Right ventricle myocardium inferior (tissue), 1 donor: ENCODE measurements at regions not wholly inside any gene's neighbourhood (a gene's known extent, or its start where the extent isn't known, plus 50 kb on each side); places are given as distances from the start of the nearest gene placed in this dataset. TPM values are rescaled to one million over a fixed set of nuclear protein-coding genes. Genes with fewer than 3 reads are reported as not detected.

Experiments
- ATAC-seq: fragments of 200-7000 bp; cut with Tn5 transposase; one replicate; pipeline ENCODE4 v1.9.1; 2020; ENCODE audit warnings: mild to moderate bottlenecking, moderate library complexity
- DNase-seq: peaks from one replicate; pipeline ENCODE4 v3.0.0; 2021; ENCODE audit errors: missing footprints
- intact Hi-C: fragments of 100-400 bp; cut with DNase I; formaldehyde crosslinking; loops from one replicate; pipeline ENCODE4 v1.11.0; 2022
- microRNA-seq: library from miRNA; unstranded; fragments of <30 nt; microRNA quantifications from one replicate; pipeline ENCODE4 v1.2.0, GENCODE V29; 2020
- donor health status: DM: no; HTN: yes; CAD: no; lungs with severe emphysema.

- no peak for ATAC-seq
- DNase-seq = no peak
- intact Hi-C loops = no loop called here
Measured at GRCh38 chr11:70944636-70945035, 307.7 kb downstream of the SHANK2 start.

DNA sequence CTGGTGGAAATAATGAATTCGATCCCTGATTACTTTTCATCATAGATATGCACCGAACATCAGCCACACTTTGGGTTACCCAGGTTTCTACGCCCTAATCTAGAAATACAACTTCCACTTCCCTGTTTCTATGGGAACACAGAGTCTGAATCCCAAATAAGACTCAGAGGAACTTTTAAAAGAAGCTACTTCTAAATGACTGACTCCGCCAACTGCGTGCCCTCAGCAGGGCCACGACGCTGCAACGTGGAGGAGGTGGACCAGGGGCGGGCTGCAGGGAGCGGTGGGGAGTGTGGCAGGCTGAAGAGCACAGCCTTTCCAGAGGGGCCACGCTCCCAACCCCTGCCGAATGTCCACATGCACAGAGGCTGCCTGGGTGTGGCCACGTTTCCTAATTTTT is 304.0 kb downstream of the SHANK2 start:
- intact Hi-C loops = no loop called here
- DNase-seq (no peak), ATAC-seq (no peak)

GRCh38 chr11:70948855-70949531 is 303.4 kb downstream of the SHANK2 start:
- ATAC-seq (peak; percentile 55), DNase-seq (no peak)
- intact Hi-C loops = no loop called here

DNA sequence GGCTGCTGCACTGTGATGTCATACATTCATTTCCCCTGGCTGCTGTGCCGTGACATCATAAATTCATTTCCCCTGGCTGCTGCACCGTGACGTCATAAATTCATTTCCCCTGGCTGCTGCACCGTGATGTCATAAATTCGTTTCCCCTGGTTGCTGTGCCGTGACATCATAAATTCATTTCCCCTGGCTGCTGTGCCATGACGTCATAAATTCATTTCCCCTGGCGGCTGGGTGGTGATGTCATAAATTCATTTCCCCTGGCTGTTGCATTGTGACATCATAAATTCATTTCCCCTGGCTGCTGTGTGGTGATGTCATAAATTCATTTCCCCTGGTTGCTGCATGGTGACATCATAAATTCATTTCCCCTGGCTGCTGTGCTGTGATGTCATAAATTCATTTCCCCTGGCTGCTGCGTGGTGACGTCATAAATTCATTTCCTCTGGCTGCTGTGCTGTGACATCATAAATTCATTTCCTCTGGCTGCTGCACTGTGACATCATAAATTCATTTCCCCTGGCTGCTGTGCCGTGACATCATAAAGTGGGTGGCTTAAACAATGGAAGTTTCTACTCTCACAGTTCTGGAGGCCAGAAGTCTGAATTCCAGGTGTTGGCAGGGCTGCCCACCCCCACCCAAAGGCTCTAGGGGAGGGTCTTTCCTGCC is 301.1 kb downstream of the SHANK2 start:
- DNase-seq (no peak), ATAC-seq (no peak)
- intact Hi-C loops = no loop called here

GRCh38 chr11:70952191-70952590 is 300.2 kb downstream of the SHANK2 start:
- no peak for ATAC-seq
- intact Hi-C loops = no loop called here
- no peak for DNase-seq

DNA sequence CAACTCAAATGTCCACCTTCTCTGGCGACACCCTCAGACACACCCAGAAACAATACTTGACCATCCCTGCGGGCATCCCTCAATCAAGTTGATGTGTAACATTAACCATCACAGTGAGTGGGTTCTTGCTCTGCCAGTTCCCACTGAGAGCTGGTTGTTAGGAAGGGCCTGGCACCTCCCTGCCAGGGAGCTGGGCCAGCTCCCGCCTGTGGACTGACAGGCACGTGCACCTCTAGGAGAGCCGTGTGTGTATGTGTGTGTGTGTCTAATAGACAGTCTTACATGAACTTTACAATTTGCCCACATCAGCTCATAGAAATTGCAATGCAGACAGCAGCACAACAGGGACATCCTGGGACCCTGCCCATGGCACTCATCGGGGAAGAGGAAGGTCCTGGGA is 298.7 kb downstream of the SHANK2 start:
- no peak for DNase-seq
- peak; percentile 84 for ATAC-seq
- intact Hi-C loops = no loop called here

DNA sequence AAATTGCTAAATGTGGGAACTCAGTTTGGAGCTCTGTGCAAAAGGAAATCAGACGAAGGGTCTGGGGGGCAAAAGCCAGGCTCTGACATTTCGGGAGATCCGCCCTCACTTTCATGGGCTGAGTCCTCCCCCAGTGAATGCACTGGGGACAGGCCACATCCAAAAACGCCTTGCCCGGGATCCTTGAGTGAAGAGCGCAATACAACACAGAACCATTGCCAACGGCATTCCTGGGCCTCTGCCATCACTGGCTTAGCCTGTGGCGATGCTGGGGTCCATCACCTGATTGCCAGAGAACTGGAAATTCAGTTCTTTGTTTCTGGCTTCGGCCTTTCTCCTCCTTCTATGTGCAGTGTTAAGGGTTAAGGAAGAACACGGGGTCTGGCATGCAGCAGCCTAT is 297.9 kb downstream of the SHANK2 start:
- ATAC-seq (peak; percentile 74), DNase-seq (no peak)

More for the DNA sequence above, 297.9 kb downstream of the SHANK2 start:
- intact Hi-C loops = no loop called here

Small RNA genes lying in the stretch of these regions (microRNA-seq; reads per million reads assigned to microRNA genes)
- gene MIR3664 = not detected
